ENCODE measurements at regions not wholly inside any gene's neighbourhood (a gene's known extent, or its start where the extent isn't known, plus 50 kb on each side); places are given as distances from the start of the nearest gene placed in this dataset.

DNA sequence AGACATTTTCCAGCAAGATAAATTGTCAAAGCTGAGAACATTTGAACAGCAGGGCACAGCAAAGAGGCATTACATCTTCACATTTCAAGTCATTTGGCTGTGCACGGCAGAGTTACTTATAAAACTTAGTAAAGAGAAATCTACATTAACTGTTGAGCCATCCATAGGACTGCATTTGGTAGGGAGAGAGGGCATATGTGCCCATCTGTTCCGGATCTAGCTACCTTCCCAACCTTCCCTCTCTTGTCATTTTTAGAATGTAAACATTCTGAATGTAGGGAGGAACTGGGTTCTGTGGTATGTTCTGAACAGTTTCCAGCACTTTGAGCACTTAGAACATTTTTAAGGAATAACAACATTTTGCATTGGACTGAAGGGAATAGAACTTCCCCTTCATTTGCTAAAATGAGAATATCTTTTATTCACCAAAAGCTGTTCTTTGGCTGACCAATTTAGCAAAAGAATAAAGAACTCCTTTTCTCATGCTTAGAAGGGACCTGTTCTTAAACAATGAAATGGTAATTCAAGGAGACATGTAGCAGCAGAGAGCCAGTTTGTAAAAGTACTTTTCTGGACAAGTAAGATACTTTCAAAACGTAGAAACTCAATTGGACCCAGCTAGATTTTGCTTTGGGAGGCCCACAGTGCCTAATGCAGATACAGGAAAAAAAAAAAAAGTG, 104.4 kb downstream of the CETN3 start:
- Mint-ChIP-seq H3K36me3 (ENCODE audit: low read depth) (no peaks in the 10 kb centered on the region), H3K27ac (no peak overlapping the region), H3K9me3 (no peaks in the 10 kb centered on the region), H3K4me1 (no peaks in the 10 kb centered on the region), H3K27me3 (peaks cover 6% of the 10 kb centered on the region), H3K4me3 (no peak overlapping the region)
- ChIA-PET CTCF (no interaction called here), POLR2A (no interaction called here)
- DNase-seq, result no peak

DNA sequence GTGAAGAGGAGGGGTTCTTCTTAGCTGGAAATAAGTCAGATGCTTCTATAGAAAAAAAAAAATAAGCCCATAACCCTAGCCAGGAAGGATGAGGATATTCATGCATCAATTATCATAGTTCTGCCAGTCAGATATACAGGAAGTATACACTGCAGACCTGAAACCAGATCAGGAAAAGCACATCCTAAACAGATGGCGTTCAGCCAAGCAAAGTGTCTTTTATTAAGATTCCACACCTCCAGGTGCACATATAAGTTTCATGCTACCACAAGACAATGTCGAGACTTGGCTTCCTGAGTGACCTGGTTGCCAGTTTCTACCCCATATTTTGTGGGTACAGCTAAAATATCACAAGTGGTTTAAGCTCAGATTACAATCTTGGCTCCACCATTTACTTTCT, 108.3 kb downstream of the CETN3 start:
- Mint-ChIP-seq H3K27me3 (peaks cover 6% of the 10 kb centered on the region), H3K36me3 (ENCODE audit: low read depth) (no peaks in the 10 kb centered on the region), H3K27ac (no peak overlapping the region), H3K4me3 (no peak overlapping the region), H3K4me1 (no peaks in the 10 kb centered on the region), H3K9me3 (no peaks in the 10 kb centered on the region)
- DNase-seq, result no peak
- ChIA-PET CTCF (no interaction called here), POLR2A (no interaction called here)

DNA sequence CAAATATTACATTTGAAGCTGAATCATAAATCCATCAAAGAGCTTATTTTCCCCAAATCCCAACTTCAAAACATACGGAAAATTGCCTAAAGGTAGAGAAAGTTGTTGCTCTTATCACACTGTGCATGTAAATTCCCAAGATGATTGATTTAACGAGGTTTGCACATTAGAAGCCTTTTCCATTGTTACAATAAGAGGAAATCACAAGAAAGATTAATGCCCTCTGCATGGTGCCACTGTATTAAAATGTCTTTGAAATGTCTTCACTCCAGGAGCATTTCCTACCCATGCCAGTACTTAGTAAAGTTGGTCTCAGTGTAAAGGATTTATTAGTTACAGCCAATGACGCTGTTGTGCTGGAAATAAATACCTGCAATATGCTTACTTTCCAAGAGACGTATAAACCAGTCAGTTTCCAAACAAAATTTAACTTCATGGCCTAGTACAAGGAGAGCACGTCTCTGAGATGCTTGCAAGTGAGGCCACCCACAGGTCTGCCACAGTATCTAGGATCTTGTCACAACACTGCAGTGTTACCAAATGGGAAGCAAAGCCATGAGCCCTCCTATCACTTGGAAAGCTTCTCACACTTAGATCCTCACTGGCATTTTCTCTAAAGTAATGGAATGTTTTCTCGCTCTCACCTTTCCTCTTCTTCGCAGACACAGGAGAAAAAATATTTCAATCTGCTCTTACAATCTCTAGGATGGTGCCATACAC, 112.4 kb downstream of the CETN3 start:
- CTCF ChIA-PET, result interaction anchor here (0.6 kb wide), 1 partner anchor 285 kb away, joined by 3 read pairs; no protein-coding TSS in a partner anchor
- Mint-ChIP-seq H3K27me3 (no peaks in the 10 kb centered on the region), H3K9me3 (no peaks in the 10 kb centered on the region), H3K4me3 (no peak overlapping the region), H3K36me3 (ENCODE audit: low read depth) (no peaks in the 10 kb centered on the region), H3K27ac (no peak overlapping the region), H3K4me1 (no peaks in the 10 kb centered on the region)
- POLR2A ChIA-PET, result no interaction called here
- no peak for DNase-seq

DNA sequence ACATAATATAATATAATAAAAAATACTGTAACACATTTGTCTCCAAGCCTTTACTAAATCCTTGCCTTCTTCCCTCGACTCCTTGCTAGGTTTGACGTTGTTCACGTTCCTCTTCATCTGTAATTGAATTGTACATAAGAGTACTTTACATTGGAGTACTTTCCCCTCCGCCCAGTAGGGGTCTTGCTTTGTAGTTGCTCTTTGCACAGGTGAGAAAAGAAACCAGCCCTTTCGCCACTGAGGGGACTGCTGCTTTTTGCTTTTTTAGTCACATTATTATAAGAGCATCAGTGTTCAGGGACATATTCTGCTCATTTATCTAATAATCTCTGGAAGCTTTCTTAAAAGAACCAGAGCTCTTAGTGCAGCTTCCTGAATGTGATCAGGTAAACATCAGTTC, 115.0 kb downstream of the CETN3 start:
- no peak overlapping the region for H3K4me3 Mint-ChIP-seq
- POLR2A ChIA-PET, result no interaction called here
- CTCF ChIA-PET, result no interaction called here
- no peak for DNase-seq
- H3K9me3 Mint-ChIP-seq, result no peaks in the 10 kb centered on the region
- no peaks in the 10 kb centered on the region for H3K4me1 Mint-ChIP-seq
- no peaks in the 10 kb centered on the region for H3K36me3 Mint-ChIP-seq (ENCODE audit: low read depth)
- no peak overlapping the region for H3K27ac Mint-ChIP-seq
- H3K27me3 Mint-ChIP-seq, result no peaks in the 10 kb centered on the region

DNA sequence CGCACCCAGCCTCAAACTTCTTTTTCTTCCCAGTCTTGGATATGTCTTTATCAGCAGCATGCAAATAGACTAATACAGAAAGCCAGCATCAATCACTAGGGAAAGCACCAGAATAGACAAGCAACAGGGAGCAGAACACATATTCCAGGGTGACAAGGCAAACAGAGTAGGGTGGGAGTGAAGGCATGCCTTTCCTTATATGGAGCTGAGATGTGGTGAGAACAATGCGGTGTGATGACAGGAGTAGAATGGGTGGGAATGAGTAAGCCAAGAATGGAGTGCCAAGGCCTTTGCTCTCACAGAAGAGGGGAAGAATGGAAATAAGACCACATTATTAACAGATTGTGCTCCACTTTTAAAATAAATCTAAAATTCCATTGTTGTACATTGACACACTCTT, 115.6 kb downstream of the CETN3 start:
- Mint-ChIP-seq H3K4me1 (no peaks in the 10 kb centered on the region), H3K27ac (no peak overlapping the region), H3K36me3 (ENCODE audit: low read depth) (no peaks in the 10 kb centered on the region), H3K4me3 (no peak overlapping the region), H3K27me3 (no peaks in the 10 kb centered on the region), H3K9me3 (no peaks in the 10 kb centered on the region)
- POLR2A ChIA-PET, result no interaction called here
- CTCF ChIA-PET, result no interaction called here
- DNase-seq, result no peak

DNA sequence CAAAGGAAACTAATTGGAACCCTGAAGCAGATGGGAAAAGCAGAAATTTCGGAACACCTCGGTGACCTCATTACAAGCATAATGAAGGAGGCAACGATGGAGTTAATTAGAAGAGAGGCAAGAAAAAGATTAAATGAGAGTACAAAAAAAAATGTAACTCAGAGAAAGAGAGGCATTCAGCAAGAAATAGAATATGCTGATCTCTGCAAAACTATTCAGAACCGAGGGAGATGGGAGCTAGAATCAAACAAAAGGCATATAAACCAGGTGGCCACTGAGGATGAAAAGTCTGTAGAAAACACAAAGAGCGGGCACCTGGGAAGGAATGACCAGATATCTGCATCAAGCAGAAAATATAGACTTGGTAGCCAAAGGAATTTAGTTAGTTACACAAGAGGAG, 118.9 kb downstream of the CETN3 start:
- POLR2A ChIA-PET, result no interaction called here
- H3K9me3 Mint-ChIP-seq, result no peaks in the 10 kb centered on the region
- H3K4me1 Mint-ChIP-seq, result no peaks in the 10 kb centered on the region
- CTCF ChIA-PET, result interaction anchor here (0.6 kb wide), 1 partner anchor 26 kb away, joined by 3 read pairs; no protein-coding TSS in a partner anchor
- H3K36me3 Mint-ChIP-seq (ENCODE audit: low read depth), result no peaks in the 10 kb centered on the region
- no peak overlapping the region for H3K27ac Mint-ChIP-seq
- no peaks in the 10 kb centered on the region for H3K27me3 Mint-ChIP-seq
- no peak for DNase-seq
- no peak overlapping the region for H3K4me3 Mint-ChIP-seq

DNA sequence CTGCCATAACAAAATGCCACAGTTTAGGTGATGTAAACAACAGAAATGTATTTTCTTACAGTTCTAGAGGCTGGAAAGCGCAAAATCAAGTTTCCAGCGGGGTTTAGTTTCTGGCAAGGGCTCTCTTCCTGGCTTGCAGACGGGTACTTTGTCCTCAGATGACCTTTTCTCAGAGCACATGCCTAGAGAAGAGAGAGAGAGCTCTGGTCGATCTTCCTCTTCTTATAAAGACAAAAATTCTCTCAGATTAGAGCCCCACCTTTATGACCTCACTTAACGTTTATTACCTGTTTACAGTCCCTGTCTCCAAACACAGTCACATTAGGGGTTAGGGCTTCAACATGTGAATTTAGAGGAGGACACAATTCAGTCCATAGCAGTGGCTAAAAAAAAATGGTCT, 119.7 kb downstream of the CETN3 start:
- Mint-ChIP-seq H3K27ac (no peak overlapping the region), H3K27me3 (no peaks in the 10 kb centered on the region), H3K9me3 (no peaks in the 10 kb centered on the region), H3K4me1 (no peaks in the 10 kb centered on the region), H3K36me3 (ENCODE audit: low read depth) (no peaks in the 10 kb centered on the region), H3K4me3 (no peak overlapping the region)
- no peak for DNase-seq
- POLR2A ChIA-PET, result no interaction called here
- CTCF ChIA-PET, result no interaction called here

DNA sequence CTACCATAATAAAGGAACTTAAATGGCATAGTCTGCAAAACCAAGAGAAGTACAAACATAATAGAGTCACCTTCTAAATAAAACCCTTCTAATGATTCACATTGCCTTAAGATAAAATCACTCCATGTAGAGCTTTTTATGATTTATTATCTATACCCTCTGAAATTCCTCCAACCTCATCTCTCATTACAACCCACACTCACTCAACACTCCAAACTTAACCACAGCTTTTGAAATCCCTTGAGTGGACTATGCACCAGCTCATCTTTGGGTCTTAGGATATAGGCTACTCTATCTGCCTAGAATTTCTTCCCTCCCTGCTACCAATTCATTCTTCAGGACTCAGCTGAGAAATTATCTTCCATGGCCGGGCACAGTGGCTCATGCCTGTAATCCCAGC, 122.5 kb downstream of the CETN3 start:
- Mint-ChIP-seq H3K9me3 (no peaks in the 10 kb centered on the region), H3K27ac (no peak overlapping the region), H3K4me1 (no peaks in the 10 kb centered on the region), H3K36me3 (ENCODE audit: low read depth) (no peaks in the 10 kb centered on the region), H3K27me3 (no peaks in the 10 kb centered on the region), H3K4me3 (no peak overlapping the region)
- ChIA-PET POLR2A (no interaction called here), CTCF (no interaction called here)
- DNase-seq, result no peak

DNA sequence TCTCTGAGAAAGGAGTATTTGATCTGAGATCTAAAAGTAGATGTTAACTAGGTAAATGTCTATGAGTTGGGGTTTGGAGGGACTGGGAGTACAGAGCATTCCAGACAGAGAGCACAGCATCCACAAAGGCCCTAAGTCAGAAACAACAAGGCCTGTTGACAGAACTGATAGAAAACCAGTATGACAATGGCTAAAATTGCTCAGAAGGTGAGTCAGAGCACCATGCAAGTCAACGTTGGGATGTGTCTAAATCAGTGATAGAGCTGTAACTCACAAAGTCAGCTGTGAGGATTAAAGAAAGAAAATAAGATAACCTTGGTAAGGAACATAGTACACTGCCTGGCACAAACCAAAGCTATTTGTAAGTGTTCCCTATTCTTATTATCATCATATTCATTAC, 124.0 kb downstream of the CETN3 start:
- DNase-seq, result no peak
- Mint-ChIP-seq H3K4me3 (no peak overlapping the region), H3K27ac (no peak overlapping the region), H3K27me3 (no peaks in the 10 kb centered on the region), H3K4me1 (no peaks in the 10 kb centered on the region), H3K36me3 (ENCODE audit: low read depth) (no peaks in the 10 kb centered on the region), H3K9me3 (no peaks in the 10 kb centered on the region)
- ChIA-PET POLR2A (no interaction called here), CTCF (no interaction called here)

DNA sequence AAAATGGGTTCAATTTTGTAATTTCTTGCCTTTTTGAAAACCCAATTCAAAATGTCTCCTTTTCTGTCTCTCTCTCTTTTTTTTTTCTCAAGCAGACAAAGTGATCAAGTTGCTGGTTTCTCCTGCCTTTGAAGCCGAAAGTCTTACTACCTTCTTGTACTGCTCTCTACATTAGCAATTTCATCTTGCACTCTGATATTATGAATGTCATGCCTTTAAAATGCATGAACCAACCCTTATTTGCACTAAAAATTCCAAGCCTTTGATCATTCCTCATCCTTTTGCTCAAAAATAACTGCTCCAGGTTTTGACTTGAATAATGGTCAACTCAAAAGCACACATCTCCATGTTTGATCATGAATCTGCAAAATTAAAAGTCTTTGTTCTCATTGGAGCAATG, 125.2 kb downstream of the CETN3 start:
- no peak for DNase-seq
- ChIA-PET POLR2A (no interaction called here), CTCF (no interaction called here)
- no peaks in the 10 kb centered on the region for H3K9me3 Mint-ChIP-seq
- no peak overlapping the region for H3K4me3 Mint-ChIP-seq
- H3K27me3 Mint-ChIP-seq, result no peaks in the 10 kb centered on the region
- H3K36me3 Mint-ChIP-seq (ENCODE audit: low read depth), result no peaks in the 10 kb centered on the region
- H3K27ac Mint-ChIP-seq, result no peak overlapping the region
- no peaks in the 10 kb centered on the region for H3K4me1 Mint-ChIP-seq

DNA sequence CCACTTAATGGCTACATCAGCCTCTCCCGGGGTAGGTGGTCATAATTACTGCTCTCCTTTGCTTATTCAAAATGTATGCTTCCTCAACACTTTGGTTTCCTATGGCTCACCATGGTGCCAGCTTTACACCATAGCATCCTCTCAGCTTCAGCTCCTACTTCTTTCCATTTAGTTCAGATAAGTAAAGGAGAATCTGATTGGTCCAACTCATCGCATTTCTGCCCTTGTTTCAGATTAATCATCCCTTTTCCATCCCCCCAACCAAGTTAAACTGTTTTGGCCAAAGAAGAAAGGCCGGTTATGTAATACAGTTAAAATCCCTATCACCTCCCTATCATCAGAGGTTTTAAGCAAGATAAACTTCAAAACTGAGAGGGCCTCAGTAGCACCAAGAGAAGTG, 130.5 kb downstream of the CETN3 start:
- Mint-ChIP-seq H3K4me3 (no peak overlapping the region), H3K4me1 (no peaks in the 10 kb centered on the region), H3K27me3 (peaks cover 8% of the 10 kb centered on the region), H3K9me3 (no peaks in the 10 kb centered on the region), H3K27ac (no peak overlapping the region), H3K36me3 (ENCODE audit: low read depth) (no peaks in the 10 kb centered on the region)
- no peak for DNase-seq
- CTCF ChIA-PET, result no interaction called here
- POLR2A ChIA-PET, result no interaction called here

DNA sequence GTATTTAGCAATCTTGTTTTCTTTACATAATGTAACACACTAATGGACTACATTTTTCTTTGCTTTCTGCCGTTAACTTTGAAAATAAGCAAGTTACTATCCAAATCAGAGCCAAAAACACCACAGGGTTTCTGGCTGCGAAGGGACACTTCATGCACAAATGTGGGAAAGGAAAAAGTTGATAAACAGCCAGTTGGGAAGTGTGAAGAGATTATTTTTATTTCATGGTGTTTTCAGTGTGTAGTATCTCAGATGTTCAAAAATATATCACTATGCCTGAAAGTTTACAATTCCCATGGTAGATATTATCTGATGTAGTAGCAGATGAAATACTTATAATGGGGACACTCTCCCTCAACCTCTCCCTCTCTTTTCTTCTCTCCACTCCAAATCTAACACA, 135.3 kb downstream of the CETN3 start:
- POLR2A ChIA-PET, result no interaction called here
- CTCF ChIA-PET, result no interaction called here
- no peak overlapping the region for H3K4me3 Mint-ChIP-seq
- H3K4me1 Mint-ChIP-seq, result no peaks in the 10 kb centered on the region
- no peak overlapping the region for H3K27ac Mint-ChIP-seq
- H3K9me3 Mint-ChIP-seq, result no peaks in the 10 kb centered on the region
- H3K27me3 Mint-ChIP-seq, result peaks cover 11% of the 10 kb centered on the region
- DNase-seq, result no peak
- no peaks in the 10 kb centered on the region for H3K36me3 Mint-ChIP-seq (ENCODE audit: low read depth)

DNA sequence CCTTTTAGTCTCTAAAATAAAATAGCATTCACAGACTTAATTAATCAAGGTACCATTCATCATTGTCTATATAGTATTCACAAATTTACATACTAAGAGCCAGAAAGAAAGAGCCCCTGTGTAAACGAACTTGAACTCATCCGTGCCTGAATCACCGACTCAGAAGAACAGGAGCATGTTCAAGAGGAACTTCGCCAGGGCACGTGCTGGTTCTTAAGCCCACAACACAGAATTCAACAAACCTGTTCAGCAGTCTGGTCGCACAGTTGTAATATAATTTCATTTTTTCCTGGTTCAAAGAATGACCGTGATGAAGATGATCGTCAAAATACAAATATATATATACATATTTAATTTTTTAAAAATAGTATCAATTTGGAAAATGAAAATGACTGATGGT, 141.9 kb downstream of the CETN3 start:
- ChIA-PET POLR2A (no interaction called here), CTCF (no interaction called here)
- no peak overlapping the region for H3K4me3 Mint-ChIP-seq
- H3K27me3 Mint-ChIP-seq, result peaks cover 2% of the 10 kb centered on the region
- no peaks in the 10 kb centered on the region for H3K36me3 Mint-ChIP-seq (ENCODE audit: low read depth)
- DNase-seq, result no peak
- no peaks in the 10 kb centered on the region for H3K4me1 Mint-ChIP-seq
- H3K9me3 Mint-ChIP-seq, result no peaks in the 10 kb centered on the region
- H3K27ac Mint-ChIP-seq, result no peak overlapping the region

DNA sequence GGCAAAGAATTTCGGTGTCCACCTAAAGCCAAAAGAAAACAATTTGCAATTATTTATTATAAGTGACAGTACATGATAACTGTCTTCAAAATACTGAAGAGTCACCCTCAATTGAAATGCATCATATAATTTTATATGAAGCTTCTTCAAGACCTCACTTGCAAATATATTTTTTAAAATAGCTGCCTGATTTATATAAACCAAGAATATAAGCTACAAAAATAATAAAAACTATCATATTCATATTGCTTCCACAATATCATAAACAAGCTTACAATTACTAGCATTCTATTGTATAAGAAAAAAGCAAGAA, 144.1 kb downstream of the CETN3 start:
- Mint-ChIP-seq H3K27me3 (peaks cover 2% of the 10 kb centered on the region), H3K27ac (no peak overlapping the region), H3K4me3 (no peak overlapping the region), H3K4me1 (no peaks in the 10 kb centered on the region), H3K36me3 (ENCODE audit: low read depth) (no peaks in the 10 kb centered on the region), H3K9me3 (no peaks in the 10 kb centered on the region)
- ChIA-PET POLR2A (no interaction called here), CTCF (interaction anchor here (1.3 kb wide), 1 partner anchor 1536 kb away, joined by 7 read pairs; no protein-coding TSS in a partner anchor)
- DNase-seq, result no peak
